ENCODE measurements at regions not wholly inside any gene's neighbourhood (a gene's known extent, or its start where the extent isn't known, plus 50 kb on each side); places are given as distances from the start of the nearest gene placed in this dataset.

GRCh38 chrX:21255032-21255618, 119.1 kb upstream of the CNKSR2 start:
- TF ChIP-seq, protein P1, sequence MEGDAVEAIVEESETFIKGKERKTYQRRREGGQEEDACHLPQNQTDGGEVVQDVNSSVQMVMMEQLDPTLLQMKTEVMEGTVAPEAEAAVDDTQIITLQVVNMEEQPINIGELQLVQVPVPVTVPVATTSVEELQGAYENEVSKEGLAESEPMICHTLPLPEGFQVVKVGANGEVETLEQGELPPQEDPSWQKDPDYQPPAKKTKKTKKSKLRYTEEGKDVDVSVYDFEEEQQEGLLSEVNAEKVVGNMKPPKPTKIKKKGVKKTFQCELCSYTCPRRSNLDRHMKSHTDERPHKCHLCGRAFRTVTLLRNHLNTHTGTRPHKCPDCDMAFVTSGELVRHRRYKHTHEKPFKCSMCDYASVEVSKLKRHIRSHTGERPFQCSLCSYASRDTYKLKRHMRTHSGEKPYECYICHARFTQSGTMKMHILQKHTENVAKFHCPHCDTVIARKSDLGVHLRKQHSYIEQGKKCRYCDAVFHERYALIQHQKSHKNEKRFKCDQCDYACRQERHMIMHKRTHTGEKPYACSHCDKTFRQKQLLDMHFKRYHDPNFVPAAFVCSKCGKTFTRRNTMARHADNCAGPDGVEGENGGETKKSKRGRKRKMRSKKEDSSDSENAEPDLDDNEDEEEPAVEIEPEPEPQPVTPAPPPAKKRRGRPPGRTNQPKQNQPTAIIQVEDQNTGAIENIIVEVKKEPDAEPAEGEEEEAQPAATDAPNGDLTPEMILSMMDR (IDR thresholded peaks at IDR 0.05 in 2 of 3, conservative IDR thresholded peaks at IDR 0.05 in 1 of 3; ENCODE audit: borderline replicate concordance in 1 of 3, insufficient read depth in 1 of 3, low read depth in 2 of 3, low read length in 2 of 3), result no peak
- TF ChIP-seq CEBPB (IDR thresholded peaks at IDR 0.05; ENCODE audit: low read depth) (no peak), ZFX (IDR thresholded peaks at IDR 0.05) (no peak), EZH2phosphoT487 (IDR thresholded peaks at IDR 0.05; ENCODE audit: borderline replicate concordance) (no peak), POLR2A (IDR thresholded peaks at IDR 0.05; ENCODE audit: borderline replicate concordance, extremely low read depth, insufficient read depth, insufficient read length) (no peak)
